ENCODE measurements at regions not wholly inside any gene's neighbourhood (a gene's known extent, or its start where the extent isn't known, plus 50 kb on each side); places are given as distances from the start of the nearest gene placed in this dataset.

DNA sequence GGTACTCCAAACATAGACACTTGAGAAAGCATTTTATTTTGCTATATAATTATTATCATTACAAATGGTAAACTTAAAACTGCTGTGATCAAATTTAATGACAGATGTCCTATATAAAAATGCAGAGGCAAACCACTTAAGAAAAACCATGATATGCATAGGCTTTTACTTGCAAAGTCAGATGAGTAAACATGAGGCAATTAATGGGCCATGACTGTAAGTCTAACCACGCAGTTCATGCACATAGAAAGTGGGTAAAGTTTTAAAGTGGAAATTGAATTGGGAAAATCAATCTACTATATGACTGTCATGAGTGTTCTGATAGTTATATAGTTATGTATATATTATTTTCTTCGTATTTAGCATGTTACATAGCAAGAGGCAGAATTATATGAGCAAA lies 219.2 kb downstream of the PTPRC start:
- TF ChIP-seq, protein P1, sequence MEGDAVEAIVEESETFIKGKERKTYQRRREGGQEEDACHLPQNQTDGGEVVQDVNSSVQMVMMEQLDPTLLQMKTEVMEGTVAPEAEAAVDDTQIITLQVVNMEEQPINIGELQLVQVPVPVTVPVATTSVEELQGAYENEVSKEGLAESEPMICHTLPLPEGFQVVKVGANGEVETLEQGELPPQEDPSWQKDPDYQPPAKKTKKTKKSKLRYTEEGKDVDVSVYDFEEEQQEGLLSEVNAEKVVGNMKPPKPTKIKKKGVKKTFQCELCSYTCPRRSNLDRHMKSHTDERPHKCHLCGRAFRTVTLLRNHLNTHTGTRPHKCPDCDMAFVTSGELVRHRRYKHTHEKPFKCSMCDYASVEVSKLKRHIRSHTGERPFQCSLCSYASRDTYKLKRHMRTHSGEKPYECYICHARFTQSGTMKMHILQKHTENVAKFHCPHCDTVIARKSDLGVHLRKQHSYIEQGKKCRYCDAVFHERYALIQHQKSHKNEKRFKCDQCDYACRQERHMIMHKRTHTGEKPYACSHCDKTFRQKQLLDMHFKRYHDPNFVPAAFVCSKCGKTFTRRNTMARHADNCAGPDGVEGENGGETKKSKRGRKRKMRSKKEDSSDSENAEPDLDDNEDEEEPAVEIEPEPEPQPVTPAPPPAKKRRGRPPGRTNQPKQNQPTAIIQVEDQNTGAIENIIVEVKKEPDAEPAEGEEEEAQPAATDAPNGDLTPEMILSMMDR (IDR thresholded peaks at IDR 0.05; ENCODE audit: low read length, missing control alignments) = no peak
- H3K4me3 ChIP-seq (replicated peaks; ENCODE audit: low read depth, low read length) = no peak overlapping the region
- DNase-seq (ENCODE audit: low read depth) = no peak

DNA sequence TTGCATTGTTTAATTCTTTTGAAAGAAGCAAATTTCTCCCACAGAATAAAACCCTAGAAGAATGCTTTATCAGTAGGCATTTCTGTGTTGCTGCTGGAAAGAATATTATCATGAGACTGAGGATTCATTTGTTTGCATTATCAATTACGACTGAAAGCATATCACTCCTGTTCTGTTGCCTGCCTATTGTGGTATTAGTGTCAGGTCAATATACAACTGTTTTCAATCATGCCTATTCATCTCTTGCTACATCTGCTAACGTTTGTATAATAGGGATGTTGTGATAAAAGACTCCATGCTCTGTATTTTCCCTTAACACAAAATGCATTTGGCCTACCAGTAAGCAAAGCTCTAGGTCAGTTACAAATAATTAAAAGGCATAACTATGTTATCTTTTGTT lies 221.5 kb downstream of the PTPRC start:
- TF ChIP-seq, protein P1 (IDR thresholded peaks at IDR 0.05; ENCODE audit: low read length, missing control alignments) = no peak
- DNase-seq (ENCODE audit: low read depth) = no peak
- no peak overlapping the region for H3K4me3 ChIP-seq (replicated peaks; ENCODE audit: low read depth, low read length)

DNA sequence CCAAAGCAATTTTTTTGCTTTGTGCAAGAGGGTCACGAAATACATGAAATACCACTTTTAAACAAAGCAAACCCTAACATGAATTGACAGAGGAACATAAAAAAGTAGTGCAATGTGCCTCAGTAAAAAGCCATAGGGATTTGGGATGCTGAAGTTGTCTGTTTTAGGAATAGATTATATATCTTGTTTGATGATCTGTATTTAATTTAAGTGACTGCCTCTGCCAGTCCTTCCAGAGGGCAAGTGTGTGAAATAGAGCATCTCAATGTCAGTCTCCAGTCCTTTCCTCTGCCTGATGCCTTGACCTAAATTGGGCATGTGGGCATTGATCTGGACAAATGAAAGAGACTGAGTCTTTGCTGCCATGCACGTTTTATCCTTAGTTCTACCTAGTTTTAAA lies 222.8 kb downstream of the PTPRC start:
- TF ChIP-seq, protein P1 (IDR thresholded peaks at IDR 0.05; ENCODE audit: low read length, missing control alignments) = no peak
- DNase-seq (ENCODE audit: low read depth) = no peak
- H3K4me3 ChIP-seq (replicated peaks; ENCODE audit: low read depth, low read length) = no peak overlapping the region

DNA sequence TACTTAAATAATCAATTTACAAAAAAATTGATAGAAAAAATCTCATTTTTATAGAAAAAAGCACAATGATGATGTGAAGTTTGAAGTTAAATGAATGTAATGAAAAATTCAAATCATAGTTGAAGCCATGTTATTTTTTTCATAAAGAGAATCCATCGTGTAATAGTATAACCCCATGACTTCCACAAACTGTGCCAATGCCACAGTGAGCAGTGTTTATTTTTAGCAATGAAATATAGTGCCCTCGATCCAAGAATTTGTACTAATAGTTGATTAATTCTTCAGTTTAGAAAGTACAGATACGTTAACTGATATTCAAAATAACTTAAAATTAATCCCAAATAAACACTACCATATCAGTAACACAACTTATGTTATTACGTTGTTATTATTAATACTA lies 225.9 kb downstream of the PTPRC start:
- DNase-seq (ENCODE audit: low read depth) = no peak
- TF ChIP-seq, protein P1 (IDR thresholded peaks at IDR 0.05; ENCODE audit: low read length, missing control alignments) = no peak
- no peak overlapping the region for H3K4me3 ChIP-seq (replicated peaks; ENCODE audit: low read depth, low read length)

DNA sequence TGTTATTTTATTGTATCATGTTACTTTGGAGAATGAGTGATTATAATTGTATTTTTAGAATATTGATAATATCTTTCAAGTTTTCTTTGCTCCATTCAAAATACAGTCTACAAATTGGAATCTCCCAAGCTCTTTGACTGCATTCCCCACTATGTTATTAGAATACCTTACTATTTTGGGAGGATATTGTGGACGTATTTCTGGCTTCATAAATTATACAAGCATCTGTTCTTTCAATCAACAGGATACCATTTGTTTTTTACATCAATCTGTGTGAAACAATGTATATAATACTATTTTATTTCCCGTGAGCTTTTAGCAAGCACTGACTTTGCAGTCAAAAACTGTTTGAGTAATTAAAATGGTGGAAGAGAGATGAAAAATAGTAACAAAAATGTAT lies 226.5 kb downstream of the PTPRC start:
- no peak for DNase-seq (ENCODE audit: low read depth)
- H3K4me3 ChIP-seq (replicated peaks; ENCODE audit: low read depth, low read length) = no peak overlapping the region
- TF ChIP-seq, protein P1 (IDR thresholded peaks at IDR 0.05; ENCODE audit: low read length, missing control alignments) = no peak

DNA sequence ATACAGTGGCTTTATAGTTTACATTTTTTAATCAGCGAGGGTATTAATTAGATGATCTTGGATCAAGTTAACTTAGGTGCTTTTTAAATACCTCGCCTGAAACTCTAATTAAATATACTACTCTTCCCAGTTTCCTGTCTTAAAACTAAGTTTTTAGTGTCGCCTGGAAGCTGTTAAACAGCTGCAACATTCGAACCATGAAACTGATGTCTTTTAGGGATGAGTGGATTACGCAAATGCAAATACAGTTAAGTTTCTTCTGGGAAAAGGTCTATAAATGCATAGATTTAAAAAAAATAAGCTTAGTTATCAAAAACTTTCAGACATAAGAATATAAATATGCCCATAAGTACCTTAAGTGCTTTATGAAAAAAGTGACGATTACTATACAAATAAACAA lies 228.3 kb downstream of the PTPRC start:
- TF ChIP-seq, protein P1 (IDR thresholded peaks at IDR 0.05; ENCODE audit: low read length, missing control alignments) = no peak
- DNase-seq (ENCODE audit: low read depth) = no peak
- H3K4me3 ChIP-seq (replicated peaks; ENCODE audit: low read depth, low read length) = no peak overlapping the region

DNA sequence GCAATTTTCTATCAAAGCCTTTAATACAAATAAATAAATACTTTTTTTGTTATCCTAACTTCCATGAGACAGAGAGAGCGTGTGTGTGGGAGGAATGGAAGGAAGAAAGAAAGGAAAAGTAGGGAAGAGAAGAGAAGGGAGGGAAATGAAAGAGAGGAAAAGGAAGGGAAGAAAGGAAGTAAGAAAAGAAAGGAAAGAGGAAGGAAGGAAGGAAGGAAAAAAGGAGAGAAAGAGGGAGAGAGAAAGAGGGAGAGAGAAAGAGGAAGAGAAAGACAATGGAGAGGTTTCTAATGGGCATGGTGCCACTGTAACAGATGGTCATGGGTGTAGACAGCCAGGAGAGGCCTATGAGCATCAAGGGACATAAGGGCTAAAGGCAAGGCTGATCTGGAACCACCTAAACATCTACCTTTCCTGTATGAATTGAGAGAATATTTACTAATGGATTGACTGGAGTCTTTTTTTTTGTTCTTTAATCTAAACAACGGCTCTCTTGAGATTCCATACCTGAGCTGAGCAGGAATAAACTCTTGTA lies 234.9 kb downstream of the PTPRC start:
- no peak overlapping the region for H3K4me3 ChIP-seq (replicated peaks; ENCODE audit: low read depth, low read length)
- no peak for DNase-seq (ENCODE audit: low read depth)
- TF ChIP-seq, protein P1 (IDR thresholded peaks at IDR 0.05; ENCODE audit: low read length, missing control alignments) = no peak
